ENCODE measurements at regions not wholly inside any gene's neighbourhood (a gene's known extent, or its start where the extent isn't known, plus 50 kb on each side); places are given as distances from the start of the nearest gene placed in this dataset.
A peak's percentile ranks its signal among the peaks of the same experiment; 100 is the strongest.

DNA sequence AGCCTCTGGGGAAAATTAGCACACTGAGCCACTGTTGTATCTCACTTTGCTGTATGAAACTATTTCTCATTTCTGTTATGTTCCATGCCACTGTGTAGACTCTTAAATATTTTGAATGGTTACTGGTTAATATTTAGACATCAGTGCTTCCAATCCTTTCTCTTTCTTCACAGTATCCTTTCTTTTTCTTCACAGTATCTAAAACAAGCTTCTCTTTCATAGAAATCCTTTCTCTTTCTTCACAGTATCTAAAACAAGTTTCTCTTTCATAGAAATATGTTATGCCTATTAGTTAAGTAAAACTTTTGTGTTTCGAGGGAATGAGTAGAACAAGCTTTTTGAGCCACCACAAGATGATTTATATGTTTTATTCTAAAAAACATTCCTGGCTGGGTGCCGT is 326.8 kb upstream of the KLF12 start:
- WGBS (ENCODE audit: insufficient coverage), result no CpG with 5 or more reads among the region's 2 CpGs
- Histone ChIP-seq H3K4me1 (ENCODE audit: control insufficient read depth, insufficient read depth, low read length) (peaks cover 7% of the 10 kb centered on the region), H3K27ac (ENCODE audit: low read length) (no peak overlapping the region), H3K9me3 (replicated peaks; ENCODE audit: control insufficient read depth, low read depth, low read length) (no peaks in the 10 kb centered on the region), H3K27me3 (ENCODE audit: control insufficient read depth, insufficient read depth, low read length) (no peaks in the 10 kb centered on the region), H3K36me3 (ENCODE audit: control insufficient read depth, insufficient read depth, low read length) (no peaks in the 10 kb centered on the region), H3K4me3 (ENCODE audit: low read length) (no peak overlapping the region)
- no peak for DNase-seq

DNA sequence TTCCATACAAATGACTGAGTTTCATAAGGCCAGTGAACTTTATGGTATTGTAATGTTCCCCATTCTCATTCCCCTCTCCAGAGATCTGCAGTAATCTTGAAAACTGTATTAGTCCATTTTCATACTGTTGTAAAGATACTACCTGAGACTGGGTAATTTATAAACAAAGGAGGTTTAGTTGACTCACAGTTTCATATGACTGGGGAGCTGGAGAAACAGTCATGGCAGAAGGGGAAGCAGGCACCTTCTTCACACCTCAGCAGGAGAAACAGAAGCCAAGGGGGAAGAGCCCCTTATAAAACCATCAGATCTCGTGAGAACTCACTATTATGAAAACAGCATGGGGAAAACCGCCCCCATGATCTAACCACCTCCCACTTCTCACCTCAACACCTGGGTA is 318.7 kb upstream of the KLF12 start:
- WGBS (ENCODE audit: insufficient coverage), result no CpG with 5 or more reads among the region's 2 CpGs
- peaks cover 3% of the 10 kb centered on the region for H3K4me1 ChIP-seq (ENCODE audit: control insufficient read depth, insufficient read depth, low read length)
- no peak overlapping the region for H3K27ac ChIP-seq (ENCODE audit: low read length)
- H3K36me3 ChIP-seq (ENCODE audit: control insufficient read depth, insufficient read depth, low read length), result no peaks in the 10 kb centered on the region
- no peaks in the 10 kb centered on the region for H3K27me3 ChIP-seq (ENCODE audit: control insufficient read depth, insufficient read depth, low read length)
- H3K9me3 ChIP-seq (replicated peaks; ENCODE audit: control insufficient read depth, low read depth, low read length), result no peaks in the 10 kb centered on the region
- DNase-seq, result no peak
- no peak overlapping the region for H3K4me3 ChIP-seq (ENCODE audit: low read length)

DNA sequence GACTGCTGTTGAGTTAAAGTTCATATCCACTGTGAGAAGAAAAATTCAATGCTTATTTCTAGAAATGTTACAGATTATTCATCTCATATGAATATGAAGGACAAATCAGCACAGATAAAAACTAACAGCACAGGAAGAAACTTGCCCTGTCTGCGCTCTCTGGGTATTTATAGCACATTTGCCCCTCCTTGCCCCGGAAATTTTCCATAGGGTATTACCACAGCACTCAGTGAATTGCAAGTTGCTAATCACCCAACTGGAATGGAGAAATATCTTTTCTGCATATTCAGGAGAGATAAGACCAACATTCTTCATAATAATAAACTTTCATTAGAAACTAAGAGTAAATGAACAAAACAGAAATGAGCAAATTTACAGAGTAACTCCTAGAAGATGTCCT is 318.0 kb upstream of the KLF12 start:
- H3K36me3 ChIP-seq (ENCODE audit: control insufficient read depth, insufficient read depth, low read length), result no peaks in the 10 kb centered on the region
- WGBS (ENCODE audit: insufficient coverage), result no CpG with 5 or more reads among the region's 2 CpGs

DNA sequence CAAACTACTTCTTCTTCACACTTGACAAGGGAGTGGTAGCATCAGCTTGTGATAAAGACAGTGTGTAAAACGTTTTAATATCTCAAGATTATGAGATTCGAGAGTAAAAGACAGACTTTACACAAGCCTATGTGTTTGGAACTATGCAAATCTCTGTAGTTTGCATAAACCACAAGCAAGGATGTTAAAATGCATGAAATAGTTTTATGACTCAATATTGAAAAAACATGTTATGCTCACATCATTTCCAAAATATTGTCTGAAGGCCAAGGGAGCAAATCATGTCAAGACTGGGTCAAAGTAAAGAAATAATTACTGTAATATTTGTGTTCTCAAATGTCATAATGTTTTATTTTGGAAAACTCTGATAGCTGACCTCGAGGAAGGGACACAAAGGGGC is 316.8 kb upstream of the KLF12 start:
- Histone ChIP-seq H3K9me3 (replicated peaks; ENCODE audit: control insufficient read depth, low read depth, low read length) (no peaks in the 10 kb centered on the region), H3K27me3 (ENCODE audit: control insufficient read depth, insufficient read depth, low read length) (no peaks in the 10 kb centered on the region), H3K4me1 (ENCODE audit: control insufficient read depth, insufficient read depth, low read length) (peaks cover 3% of the 10 kb centered on the region), H3K27ac (ENCODE audit: low read length) (no peak overlapping the region), H3K4me3 (ENCODE audit: low read length) (no peak overlapping the region), H3K36me3 (ENCODE audit: control insufficient read depth, insufficient read depth, low read length) (no peaks in the 10 kb centered on the region)
- DNase-seq, result peak; percentile 53
- WGBS (ENCODE audit: insufficient coverage), result no CpG with 5 or more reads among the region's 3 CpGs

More for the DNA sequence above, 318.0 kb upstream of the KLF12 start:
- Histone ChIP-seq H3K4me3 (ENCODE audit: low read length) (no peak overlapping the region), H3K9me3 (replicated peaks; ENCODE audit: control insufficient read depth, low read depth, low read length) (no peaks in the 10 kb centered on the region), H3K4me1 (ENCODE audit: control insufficient read depth, insufficient read depth, low read length) (peaks cover 3% of the 10 kb centered on the region), H3K27ac (ENCODE audit: low read length) (no peak overlapping the region), H3K27me3 (ENCODE audit: control insufficient read depth, insufficient read depth, low read length) (no peaks in the 10 kb centered on the region)
- no peak for DNase-seq

DNA sequence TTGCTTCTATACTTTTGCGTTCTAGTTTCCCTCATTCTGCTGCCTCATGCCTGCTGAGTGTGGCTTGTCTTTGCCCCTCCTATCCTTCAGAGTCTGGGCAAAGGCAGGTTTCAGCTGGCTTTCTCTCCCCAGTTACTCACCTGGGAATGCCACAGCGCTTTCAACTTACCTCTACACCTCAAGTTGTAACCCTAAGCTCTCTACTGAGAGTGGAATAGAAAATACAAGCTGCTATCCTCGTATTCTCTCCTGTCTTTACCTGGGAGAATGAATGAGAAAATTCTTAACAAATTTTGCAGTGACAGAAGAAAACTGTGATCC is 316.3 kb upstream of the KLF12 start:
- Histone ChIP-seq H3K4me3 (ENCODE audit: low read length) (no peak overlapping the region), H3K27me3 (ENCODE audit: control insufficient read depth, insufficient read depth, low read length) (no peaks in the 10 kb centered on the region), H3K9me3 (replicated peaks; ENCODE audit: control insufficient read depth, low read depth, low read length) (no peaks in the 10 kb centered on the region), H3K27ac (ENCODE audit: low read length) (no peak overlapping the region), H3K36me3 (ENCODE audit: control insufficient read depth, insufficient read depth, low read length) (no peaks in the 10 kb centered on the region), H3K4me1 (ENCODE audit: control insufficient read depth, insufficient read depth, low read length) (peaks cover 3% of the 10 kb centered on the region)
- 85% methylated on average over 1 of the region's 3 CpGs for WGBS (ENCODE audit: insufficient coverage)
- no peak for DNase-seq

DNA sequence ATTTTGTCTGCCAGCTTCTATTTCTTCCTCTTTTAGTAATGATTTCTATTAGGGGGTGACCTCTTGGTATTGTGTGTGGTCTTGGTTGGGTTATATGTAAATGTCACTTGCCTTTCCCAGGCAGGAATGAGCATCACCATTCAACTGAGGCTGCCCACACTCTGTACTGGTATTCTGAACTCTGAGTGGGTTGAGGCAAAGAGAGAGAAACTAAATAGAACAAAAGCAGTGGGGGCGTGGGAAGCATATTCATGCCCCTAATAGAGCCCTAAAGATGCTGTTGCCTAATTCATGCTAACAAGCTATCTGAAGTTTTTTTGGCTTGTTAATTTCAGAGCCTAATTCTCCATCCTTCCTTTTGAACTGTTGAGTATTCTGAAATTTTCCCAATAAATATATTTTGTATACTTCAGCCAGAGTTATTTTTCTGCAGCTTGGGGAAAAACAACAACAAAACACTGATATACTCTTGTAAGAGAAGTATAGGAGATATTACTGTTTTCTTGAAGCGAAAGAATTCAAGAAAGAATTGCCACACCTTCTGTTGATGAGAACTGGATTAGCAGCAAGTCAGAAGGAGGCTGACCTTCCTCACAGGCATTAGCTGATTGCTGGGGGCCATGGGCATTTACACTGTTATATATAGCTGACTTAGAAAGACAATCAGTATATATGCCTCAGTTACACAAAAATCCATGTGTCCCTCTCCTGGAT is 315.8 kb upstream of the KLF12 start:
- Histone ChIP-seq H3K9me3 (replicated peaks; ENCODE audit: control insufficient read depth, low read depth, low read length) (no peaks in the 10 kb centered on the region), H3K36me3 (ENCODE audit: control insufficient read depth, insufficient read depth, low read length) (no peaks in the 10 kb centered on the region), H3K27ac (ENCODE audit: low read length) (no peak overlapping the region), H3K4me1 (ENCODE audit: control insufficient read depth, insufficient read depth, low read length) (peaks cover 3% of the 10 kb centered on the region), H3K27me3 (ENCODE audit: control insufficient read depth, insufficient read depth, low read length) (no peaks in the 10 kb centered on the region), H3K4me3 (ENCODE audit: low read length) (no peak overlapping the region)
- WGBS (ENCODE audit: insufficient coverage), result no CpG with 5 or more reads among the region's 2 CpGs
- no peak for DNase-seq

DNA sequence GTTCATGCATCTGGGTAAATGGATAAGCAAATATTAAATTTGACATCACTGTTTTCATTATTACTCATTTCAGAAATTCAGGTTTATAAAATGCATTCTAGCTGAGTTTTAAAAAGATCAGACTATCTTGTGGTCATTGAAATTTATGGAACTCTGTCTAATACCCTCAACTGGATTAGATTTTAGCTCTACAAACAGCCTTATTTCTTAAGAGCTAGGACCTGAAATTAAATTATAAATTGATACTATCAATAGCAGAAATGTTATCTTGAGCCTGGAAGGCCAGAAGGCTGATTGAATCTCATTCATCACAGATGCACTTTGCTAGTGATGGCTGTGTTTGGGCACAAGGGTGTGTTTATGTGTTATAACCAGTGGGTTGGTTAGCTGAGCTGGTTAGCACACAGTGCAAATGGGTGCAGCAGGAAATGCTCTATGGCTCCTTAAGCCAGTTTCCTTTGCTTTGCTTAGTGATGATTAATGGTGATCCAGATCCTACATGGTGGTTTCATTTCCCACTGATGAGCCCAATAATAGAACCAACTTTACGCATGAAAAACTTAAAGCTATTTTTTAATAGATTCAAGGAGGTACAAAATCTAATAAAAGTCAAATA is 310.8 kb upstream of the KLF12 start:
- H3K4me3 ChIP-seq (ENCODE audit: low read length), result no peak overlapping the region
- H3K27ac ChIP-seq (ENCODE audit: low read length), result no peak overlapping the region
- no peak for DNase-seq
- H3K4me1 ChIP-seq (ENCODE audit: control insufficient read depth, insufficient read depth, low read length), result no peaks in the 10 kb centered on the region
- peaks cover 4% of the 10 kb centered on the region for H3K9me3 ChIP-seq (replicated peaks; ENCODE audit: control insufficient read depth, low read depth, low read length)
- no peaks in the 10 kb centered on the region for H3K36me3 ChIP-seq (ENCODE audit: control insufficient read depth, insufficient read depth, low read length)
- no CpG with 5 or more reads among the region's 1 CpG for WGBS (ENCODE audit: insufficient coverage)
- no peaks in the 10 kb centered on the region for H3K27me3 ChIP-seq (ENCODE audit: control insufficient read depth, insufficient read depth, low read length)

DNA sequence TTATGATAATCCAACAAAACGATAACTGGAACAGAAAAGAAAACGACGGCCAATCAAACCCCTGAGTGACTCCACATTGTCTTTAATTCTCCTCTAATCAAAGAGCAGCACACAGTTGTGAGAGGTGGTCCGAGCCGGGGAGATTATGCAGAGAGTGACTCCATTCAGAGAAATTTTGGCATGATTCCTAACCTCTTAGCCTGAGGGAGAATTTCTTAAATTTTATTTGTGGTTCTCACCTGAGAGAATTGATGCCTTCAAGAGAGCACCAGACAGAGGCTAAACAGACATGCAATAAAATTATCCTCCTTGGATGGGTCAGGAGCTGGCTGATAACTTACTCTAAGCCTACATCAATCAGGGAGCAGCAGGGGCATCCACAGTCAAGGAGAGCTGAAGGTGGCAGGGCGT is 310.0 kb upstream of the KLF12 start:
- H3K4me1 ChIP-seq (ENCODE audit: control insufficient read depth, insufficient read depth, low read length), result no peaks in the 10 kb centered on the region
- peak overlapping the region; percentile 31 for H3K27ac ChIP-seq (ENCODE audit: low read length)
- H3K4me3 ChIP-seq (ENCODE audit: low read length), result no peak overlapping the region
- no CpG with 5 or more reads among the region's 6 CpGs for WGBS (ENCODE audit: insufficient coverage)
- H3K36me3 ChIP-seq (ENCODE audit: control insufficient read depth, insufficient read depth, low read length), result no peaks in the 10 kb centered on the region
- peaks cover 4% of the 10 kb centered on the region for H3K9me3 ChIP-seq (replicated peaks; ENCODE audit: control insufficient read depth, low read depth, low read length)
- H3K27me3 ChIP-seq (ENCODE audit: control insufficient read depth, insufficient read depth, low read length), result no peaks in the 10 kb centered on the region
- no peak for DNase-seq

DNA sequence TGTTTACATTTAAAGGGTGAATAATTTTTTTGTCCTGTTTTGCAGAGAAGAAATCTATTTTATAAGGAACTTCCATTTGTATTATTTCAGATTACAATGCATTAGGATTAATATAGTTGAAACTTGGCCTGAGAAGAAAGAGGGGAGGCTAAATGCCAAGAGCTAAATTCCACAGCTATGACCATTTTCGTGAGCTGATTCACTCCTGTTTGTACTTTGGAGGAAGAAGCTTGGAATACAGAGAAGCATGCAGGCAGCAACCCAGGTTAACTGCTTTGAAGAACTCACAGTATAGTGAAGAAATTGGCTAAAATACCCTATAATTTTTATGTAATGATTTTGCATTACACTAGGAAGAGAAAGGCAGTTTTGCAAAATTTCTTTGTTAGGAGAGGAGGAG is 309.4 kb upstream of the KLF12 start:
- Histone ChIP-seq H3K36me3 (ENCODE audit: control insufficient read depth, insufficient read depth, low read length) (no peaks in the 10 kb centered on the region), H3K4me1 (ENCODE audit: control insufficient read depth, insufficient read depth, low read length) (no peaks in the 10 kb centered on the region), H3K9me3 (replicated peaks; ENCODE audit: control insufficient read depth, low read depth, low read length) (peaks cover 4% of the 10 kb centered on the region), H3K27ac (ENCODE audit: low read length) (peak overlapping the region; percentile 31), H3K27me3 (ENCODE audit: control insufficient read depth, insufficient read depth, low read length) (no peaks in the 10 kb centered on the region), H3K4me3 (ENCODE audit: low read length) (no peak overlapping the region)
- DNase-seq, result peak; percentile 92
- WGBS (ENCODE audit: insufficient coverage), result 14% methylated on average over 1 of the region's 1 CpG

DNA sequence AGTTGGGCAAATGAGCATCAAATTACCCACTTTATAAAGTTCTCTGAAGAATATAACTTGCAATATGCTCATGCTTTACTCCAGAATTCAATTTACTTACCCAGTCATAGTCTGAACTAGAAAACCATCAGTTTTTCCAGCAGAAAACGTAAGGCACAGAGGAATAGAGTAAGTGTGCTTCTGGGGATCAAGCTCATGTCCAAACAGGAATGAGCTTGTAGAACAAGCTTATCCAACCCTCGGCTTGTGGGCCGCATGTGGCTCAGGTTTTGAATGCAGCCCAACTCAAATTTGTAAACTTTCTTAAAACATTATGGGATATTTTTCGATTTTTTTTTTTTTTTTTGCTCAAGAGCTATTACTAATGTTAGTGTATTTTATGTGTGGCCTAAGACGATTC is 308.5 kb upstream of the KLF12 start:
- peaks cover 4% of the 10 kb centered on the region for H3K9me3 ChIP-seq (replicated peaks; ENCODE audit: control insufficient read depth, low read depth, low read length)
- no peak for DNase-seq
- H3K4me3 ChIP-seq (ENCODE audit: low read length), result no peak overlapping the region
- no peak overlapping the region for H3K27ac ChIP-seq (ENCODE audit: low read length)
- no peaks in the 10 kb centered on the region for H3K4me1 ChIP-seq (ENCODE audit: control insufficient read depth, insufficient read depth, low read length)
- no peaks in the 10 kb centered on the region for H3K27me3 ChIP-seq (ENCODE audit: control insufficient read depth, insufficient read depth, low read length)
- H3K36me3 ChIP-seq (ENCODE audit: control insufficient read depth, insufficient read depth, low read length), result no peaks in the 10 kb centered on the region
- 50% methylated on average over 3 of the region's 5 CpGs for WGBS (ENCODE audit: insufficient coverage)

DNA sequence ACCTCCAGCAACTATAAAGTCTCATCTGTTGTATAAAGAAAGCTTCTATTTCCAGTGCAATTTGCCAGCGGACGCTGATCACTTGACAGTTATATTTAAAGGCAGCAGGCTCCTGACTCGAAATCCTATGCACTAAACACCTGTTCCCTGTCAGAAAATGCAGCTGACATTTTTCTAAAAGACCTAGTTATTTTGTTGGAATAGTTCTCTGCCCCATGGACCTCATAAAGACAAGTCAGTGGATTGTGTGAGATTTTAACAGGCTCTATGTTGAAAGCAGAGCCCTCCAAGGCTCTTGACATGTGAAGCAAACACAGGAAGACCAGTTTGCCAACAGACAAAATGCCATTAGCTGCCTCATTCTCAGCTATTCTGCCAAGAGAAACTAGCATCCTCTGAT is 304.7 kb upstream of the KLF12 start:
- no CpG with 5 or more reads among the region's 3 CpGs for WGBS (ENCODE audit: insufficient coverage)
- Histone ChIP-seq H3K4me3 (ENCODE audit: low read length) (no peak overlapping the region), H3K27me3 (ENCODE audit: control insufficient read depth, insufficient read depth, low read length) (no peaks in the 10 kb centered on the region), H3K9me3 (replicated peaks; ENCODE audit: control insufficient read depth, low read depth, low read length) (peaks cover 4% of the 10 kb centered on the region), H3K36me3 (ENCODE audit: control insufficient read depth, insufficient read depth, low read length) (no peaks in the 10 kb centered on the region), H3K4me1 (ENCODE audit: control insufficient read depth, insufficient read depth, low read length) (no peaks in the 10 kb centered on the region), H3K27ac (ENCODE audit: low read length) (no peak overlapping the region)
- DNase-seq, result peak; percentile 71
